ENCODE measurements at regions not wholly inside any gene's neighbourhood (a gene's known extent, or its start where the extent isn't known, plus 50 kb on each side); places are given as distances from the start of the nearest gene placed in this dataset.

DNA sequence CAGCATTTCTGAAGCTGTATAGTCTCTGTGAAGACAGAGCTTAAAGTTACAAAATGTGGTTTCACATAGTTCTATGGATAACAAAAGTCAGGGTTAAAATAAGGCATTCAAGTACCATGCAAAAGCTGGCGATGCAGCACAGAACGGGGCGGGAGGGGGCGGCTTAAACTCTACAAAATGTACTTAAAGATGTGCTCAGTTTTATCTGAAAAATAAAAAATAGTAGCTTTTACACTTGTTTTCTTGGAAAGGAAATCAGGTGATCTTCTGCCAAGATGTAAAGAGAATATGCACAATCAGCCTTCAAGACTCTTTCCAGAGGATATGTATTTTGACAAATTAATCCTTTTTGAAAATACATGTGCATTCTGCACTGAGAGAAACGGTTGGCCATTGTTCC, 301.7 kb upstream of the EMCN start (continued):
- TF ChIP-seq, protein P1, sequence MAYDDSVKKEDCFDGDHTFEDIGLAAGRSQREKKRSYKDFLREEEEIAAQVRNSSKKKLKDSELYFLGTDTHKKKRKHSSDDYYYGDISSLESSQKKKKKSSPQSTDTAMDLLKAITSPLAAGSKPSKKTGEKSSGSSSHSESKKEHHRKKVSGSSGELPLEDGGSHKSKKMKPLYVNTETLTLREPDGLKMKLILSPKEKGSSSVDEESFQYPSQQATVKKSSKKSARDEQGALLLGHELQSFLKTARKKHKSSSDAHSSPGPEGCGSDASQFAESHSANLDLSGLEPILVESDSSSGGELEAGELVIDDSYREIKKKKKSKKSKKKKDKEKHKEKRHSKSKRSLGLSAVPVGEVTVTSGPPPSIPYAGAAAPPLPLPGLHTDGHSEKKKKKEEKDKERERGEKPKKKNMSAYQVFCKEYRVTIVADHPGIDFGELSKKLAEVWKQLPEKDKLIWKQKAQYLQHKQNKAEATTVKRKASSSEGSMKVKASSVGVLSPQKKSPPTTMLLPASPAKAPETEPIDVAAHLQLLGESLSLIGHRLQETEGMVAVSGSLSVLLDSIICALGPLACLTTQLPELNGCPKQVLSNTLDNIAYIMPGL (CRISPR knock-in tag; IDR thresholded peaks at IDR 0.05) = no peak
- TF ChIP-seq, protein P2, sequence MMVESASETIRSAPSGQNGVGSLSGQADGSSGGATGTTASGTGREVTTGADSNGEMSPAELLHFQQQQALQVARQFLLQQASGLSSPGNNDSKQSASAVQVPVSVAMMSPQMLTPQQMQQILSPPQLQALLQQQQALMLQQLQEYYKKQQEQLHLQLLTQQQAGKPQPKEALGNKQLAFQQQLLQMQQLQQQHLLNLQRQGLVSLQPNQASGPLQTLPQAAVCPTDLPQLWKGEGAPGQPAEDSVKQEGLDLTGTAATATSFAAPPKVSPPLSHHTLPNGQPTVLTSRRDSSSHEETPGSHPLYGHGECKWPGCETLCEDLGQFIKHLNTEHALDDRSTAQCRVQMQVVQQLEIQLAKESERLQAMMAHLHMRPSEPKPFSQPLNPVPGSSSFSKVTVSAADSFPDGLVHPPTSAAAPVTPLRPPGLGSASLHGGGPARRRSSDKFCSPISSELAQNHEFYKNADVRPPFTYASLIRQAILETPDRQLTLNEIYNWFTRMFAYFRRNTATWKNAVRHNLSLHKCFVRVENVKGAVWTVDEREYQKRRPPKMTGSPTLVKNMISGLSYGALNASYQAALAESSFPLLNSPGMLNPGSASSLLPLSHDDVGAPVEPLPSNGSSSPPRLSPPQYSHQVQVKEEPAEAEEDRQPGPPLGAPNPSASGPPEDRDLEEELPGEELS (CRISPR knock-in tag; IDR thresholded peaks at IDR 0.05) = no peak

DNA sequence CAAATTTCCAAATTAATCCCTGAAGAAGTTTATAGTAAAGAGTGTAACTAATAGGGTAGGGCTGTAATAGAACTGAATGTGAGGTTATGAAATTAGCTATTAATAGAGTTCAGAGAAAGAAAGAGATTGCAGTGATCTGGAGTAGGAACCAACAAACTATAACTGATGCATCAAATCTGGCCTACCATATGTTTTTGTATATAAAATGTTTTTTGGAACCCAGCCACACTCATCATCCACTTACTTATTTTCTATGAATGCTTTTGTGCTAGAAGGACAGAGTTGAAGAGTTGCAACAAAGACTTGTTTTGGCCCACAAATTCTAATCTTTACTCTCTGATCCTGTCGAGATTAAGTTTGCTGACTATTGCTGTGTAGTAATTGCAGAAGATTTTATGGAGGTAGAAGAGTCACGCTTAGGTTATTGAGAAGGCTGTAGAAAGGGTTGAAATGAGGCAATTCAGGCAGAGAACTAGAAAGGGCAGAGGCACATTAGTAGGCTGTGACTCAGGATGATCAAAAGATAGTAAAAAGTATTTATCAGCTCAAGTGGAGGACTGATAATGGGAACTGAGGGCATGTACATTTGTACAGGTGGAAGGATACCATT, 298.7 kb upstream of the EMCN start:
- Mint-ChIP-seq H3K27ac (no peak overlapping the region), H3K27me3 (ENCODE audit: low read depth) (peaks cover 4% of the 10 kb centered on the region; the same call in 1 of the 2 replicates), H3K9me3 (no peaks in the 10 kb centered on the region), H3K4me1 (peaks cover 5% of the 10 kb centered on the region; the same call in 1 of the 2 replicates), H3K36me3 (no peaks in the 10 kb centered on the region), H3K4me3 (no peak overlapping the region)
- POLR2A ChIA-PET = no interaction called here
- DNase-seq (ENCODE audit: low spot score) (no peak), ATAC-seq (no peak)
- TF ChIP-seq, protein P3, sequence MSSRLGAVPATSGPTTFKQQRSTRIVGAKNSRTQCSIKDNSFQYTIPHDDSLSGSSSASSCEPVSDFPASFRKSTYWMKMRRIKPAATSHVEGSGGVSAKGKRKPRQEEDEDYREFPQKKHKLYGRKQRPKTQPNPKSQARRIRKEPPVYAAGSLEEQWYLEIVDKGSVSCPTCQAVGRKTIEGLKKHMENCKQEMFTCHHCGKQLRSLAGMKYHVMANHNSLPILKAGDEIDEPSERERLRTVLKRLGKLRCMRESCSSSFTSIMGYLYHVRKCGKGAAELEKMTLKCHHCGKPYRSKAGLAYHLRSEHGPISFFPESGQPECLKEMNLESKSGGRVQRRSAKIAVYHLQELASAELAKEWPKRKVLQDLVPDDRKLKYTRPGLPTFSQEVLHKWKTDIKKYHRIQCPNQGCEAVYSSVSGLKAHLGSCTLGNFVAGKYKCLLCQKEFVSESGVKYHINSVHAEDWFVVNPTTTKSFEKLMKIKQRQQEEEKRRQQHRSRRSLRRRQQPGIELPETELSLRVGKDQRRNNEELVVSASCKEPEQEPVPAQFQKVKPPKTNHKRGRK (CRISPR knock-in tag; IDR thresholded peaks at IDR 0.05; ENCODE audit: borderline replicate concordance) = no peak
- TF ChIP-seq ESRRA (CRISPR knock-in tag; IDR thresholded peaks at IDR 0.05; ENCODE audit: borderline replicate concordance) (no peak), MXD4 (CRISPR knock-in tag; IDR thresholded peaks at IDR 0.05; ENCODE audit: borderline replicate concordance) (no peak), HMGA2 (CRISPR knock-in tag; IDR thresholded peaks at IDR 0.05) (no peak), JUN (CRISPR knock-in tag; IDR thresholded peaks at IDR 0.05) (no peak), IRF2 (CRISPR knock-in tag; IDR thresholded peaks at IDR 0.05; ENCODE audit: borderline replicate concordance, low read depth) (no peak), TP53 (CRISPR knock-in tag; IDR thresholded peaks at IDR 0.05) (no peak), SMAD4 (CRISPR knock-in tag; IDR thresholded peaks at IDR 0.05) (no peak), ZNF423 (CRISPR knock-in tag; IDR thresholded peaks at IDR 0.05) (no peak), ZNF138 (CRISPR knock-in tag; conservative IDR thresholded peaks at IDR 0.05) (no peak)
- TF ChIP-seq, protein P4, sequence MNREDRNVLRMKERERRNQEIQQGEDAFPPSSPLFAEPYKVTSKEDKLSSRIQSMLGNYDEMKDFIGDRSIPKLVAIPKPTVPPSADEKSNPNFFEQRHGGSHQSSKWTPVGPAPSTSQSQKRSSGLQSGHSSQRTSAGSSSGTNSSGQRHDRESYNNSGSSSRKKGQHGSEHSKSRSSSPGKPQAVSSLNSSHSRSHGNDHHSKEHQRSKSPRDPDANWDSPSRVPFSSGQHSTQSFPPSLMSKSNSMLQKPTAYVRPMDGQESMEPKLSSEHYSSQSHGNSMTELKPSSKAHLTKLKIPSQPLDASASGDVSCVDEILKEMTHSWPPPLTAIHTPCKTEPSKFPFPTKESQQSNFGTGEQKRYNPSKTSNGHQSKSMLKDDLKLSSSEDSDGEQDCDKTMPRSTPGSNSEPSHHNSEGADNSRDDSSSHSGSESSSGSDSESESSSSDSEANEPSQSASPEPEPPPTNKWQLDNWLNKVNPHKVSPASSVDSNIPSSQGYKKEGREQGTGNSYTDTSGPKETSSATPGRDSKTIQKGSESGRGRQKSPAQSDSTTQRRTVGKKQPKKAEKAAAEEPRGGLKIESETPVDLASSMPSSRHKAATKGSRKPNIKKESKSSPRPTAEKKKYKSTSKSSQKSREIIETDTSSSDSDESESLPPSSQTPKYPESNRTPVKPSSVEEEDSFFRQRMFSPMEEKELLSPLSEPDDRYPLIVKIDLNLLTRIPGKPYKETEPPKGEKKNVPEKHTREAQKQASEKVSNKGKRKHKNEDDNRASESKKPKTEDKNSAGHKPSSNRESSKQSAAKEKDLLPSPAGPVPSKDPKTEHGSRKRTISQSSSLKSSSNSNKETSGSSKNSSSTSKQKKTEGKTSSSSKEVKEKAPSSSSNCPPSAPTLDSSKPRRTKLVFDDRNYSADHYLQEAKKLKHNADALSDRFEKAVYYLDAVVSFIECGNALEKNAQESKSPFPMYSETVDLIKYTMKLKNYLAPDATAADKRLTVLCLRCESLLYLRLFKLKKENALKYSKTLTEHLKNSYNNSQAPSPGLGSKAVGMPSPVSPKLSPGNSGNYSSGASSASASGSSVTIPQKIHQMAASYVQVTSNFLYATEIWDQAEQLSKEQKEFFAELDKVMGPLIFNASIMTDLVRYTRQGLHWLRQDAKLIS (CRISPR knock-in tag; IDR thresholded peaks at IDR 0.05; ENCODE audit: borderline replicate concordance) = no peak
- TF ChIP-seq, protein P5, sequence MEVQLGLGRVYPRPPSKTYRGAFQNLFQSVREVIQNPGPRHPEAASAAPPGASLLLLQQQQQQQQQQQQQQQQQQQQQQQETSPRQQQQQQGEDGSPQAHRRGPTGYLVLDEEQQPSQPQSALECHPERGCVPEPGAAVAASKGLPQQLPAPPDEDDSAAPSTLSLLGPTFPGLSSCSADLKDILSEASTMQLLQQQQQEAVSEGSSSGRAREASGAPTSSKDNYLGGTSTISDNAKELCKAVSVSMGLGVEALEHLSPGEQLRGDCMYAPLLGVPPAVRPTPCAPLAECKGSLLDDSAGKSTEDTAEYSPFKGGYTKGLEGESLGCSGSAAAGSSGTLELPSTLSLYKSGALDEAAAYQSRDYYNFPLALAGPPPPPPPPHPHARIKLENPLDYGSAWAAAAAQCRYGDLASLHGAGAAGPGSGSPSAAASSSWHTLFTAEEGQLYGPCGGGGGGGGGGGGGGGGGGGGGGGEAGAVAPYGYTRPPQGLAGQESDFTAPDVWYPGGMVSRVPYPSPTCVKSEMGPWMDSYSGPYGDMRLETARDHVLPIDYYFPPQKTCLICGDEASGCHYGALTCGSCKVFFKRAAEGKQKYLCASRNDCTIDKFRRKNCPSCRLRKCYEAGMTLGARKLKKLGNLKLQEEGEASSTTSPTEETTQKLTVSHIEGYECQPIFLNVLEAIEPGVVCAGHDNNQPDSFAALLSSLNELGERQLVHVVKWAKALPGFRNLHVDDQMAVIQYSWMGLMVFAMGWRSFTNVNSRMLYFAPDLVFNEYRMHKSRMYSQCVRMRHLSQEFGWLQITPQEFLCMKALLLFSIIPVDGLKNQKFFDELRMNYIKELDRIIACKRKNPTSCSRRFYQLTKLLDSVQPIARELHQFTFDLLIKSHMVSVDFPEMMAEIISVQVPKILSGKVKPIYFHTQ (CRISPR knock-in tag; IDR thresholded peaks at IDR 0.05) = no peak
- TF ChIP-seq, protein P6, sequence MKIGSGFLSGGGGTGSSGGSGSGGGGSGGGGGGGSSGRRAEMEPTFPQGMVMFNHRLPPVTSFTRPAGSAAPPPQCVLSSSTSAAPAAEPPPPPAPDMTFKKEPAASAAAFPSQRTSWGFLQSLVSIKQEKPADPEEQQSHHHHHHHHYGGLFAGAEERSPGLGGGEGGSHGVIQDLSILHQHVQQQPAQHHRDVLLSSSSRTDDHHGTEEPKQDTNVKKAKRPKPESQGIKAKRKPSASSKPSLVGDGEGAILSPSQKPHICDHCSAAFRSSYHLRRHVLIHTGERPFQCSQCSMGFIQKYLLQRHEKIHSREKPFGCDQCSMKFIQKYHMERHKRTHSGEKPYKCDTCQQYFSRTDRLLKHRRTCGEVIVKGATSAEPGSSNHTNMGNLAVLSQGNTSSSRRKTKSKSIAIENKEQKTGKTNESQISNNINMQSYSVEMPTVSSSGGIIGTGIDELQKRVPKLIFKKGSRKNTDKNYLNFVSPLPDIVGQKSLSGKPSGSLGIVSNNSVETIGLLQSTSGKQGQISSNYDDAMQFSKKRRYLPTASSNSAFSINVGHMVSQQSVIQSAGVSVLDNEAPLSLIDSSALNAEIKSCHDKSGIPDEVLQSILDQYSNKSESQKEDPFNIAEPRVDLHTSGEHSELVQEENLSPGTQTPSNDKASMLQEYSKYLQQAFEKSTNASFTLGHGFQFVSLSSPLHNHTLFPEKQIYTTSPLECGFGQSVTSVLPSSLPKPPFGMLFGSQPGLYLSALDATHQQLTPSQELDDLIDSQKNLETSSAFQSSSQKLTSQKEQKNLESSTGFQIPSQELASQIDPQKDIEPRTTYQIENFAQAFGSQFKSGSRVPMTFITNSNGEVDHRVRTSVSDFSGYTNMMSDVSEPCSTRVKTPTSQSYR (CRISPR knock-in tag; IDR thresholded peaks at IDR 0.05) = no peak
- CTCF ChIA-PET = no interaction called here
